ENCODE measurements at regions not wholly inside any gene's neighbourhood (a gene's known extent, or its start where the extent isn't known, plus 50 kb on each side); places are given as distances from the start of the nearest gene placed in this dataset.

DNA sequence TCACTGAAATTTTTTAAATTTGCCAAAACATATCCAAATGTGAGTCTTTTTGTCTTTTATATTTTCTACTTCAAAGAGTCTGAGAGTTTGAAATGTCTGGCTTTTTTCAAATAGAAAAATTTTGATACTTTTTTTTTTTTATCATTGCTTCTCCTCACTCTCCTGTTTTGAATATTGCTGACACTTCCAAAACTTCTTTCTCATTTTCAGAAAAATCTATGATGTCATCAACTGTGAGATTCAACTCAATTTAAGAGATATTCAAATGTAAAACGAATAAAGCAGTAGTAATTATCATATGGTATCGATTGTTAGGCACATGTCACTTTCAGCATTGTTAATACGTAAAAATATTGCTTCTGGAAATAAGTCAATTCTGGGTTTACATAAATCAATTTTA is 505.8 kb upstream of the STEAP1 start:
- TF ChIP-seq CTCF (IDR thresholded peaks at IDR 0.05; ENCODE audit: insufficient read depth, low read length) (no peak), POLR2AphosphoS5 (IDR thresholded peaks at IDR 0.05; ENCODE audit: low read depth) (no peak), SPI1 (IDR thresholded peaks at IDR 0.05; ENCODE audit: borderline replicate concordance, low read depth) (no peak), REST (IDR thresholded peaks at IDR 0.05; ENCODE audit: insufficient replicate concordance, low read depth) (no peak)
